DMS53 treated with DMSO at 0.1 percent for 48 hours (cell line): ENCODE measurements at regions not wholly inside any gene's neighbourhood (a gene's known extent, or its start where the extent isn't known, plus 50 kb on each side); places are given as distances from the start of the nearest gene placed in this dataset.

ENCODE experiments used
- DNase-seq: peaks from one replicate; lab custom pipeline; 2025; ENCODE audit not compliant: unreplicated experiment; lab: John Stamatoyannopoulos, UW

DNA sequence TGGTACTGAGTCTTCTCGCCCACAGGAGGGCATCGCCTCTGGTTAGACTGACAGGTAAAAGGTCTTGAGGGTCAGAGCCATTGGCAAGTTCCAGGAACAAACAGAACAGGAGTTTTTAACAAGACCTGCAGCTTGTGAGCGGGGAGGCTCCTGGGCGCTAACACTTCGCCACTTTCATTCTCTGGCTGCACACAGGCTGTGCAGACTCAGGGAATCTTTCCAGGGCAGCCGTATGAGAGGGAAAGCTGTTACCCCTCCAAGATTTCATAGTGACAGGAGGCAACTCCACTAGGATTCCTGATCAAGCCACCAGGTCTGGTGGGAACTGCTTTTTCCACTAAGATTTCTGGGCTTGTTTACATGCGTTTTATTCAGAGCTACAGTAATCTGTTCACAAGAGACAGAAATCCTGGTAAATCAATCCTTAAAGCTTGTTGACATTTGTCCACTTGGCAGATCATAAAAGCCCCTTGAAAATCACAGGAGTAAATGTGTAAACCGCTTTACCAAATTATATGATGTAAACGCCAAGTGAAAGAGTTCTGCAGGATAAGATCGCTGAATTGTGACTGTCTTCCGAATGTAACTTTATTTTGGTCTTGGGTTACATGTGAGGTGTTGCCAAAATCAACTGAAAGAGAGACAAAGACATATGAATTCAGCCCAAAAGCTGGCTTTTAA is 190.6 kb downstream of the MZT1 start:
- no peak for DNase-seq

DNA sequence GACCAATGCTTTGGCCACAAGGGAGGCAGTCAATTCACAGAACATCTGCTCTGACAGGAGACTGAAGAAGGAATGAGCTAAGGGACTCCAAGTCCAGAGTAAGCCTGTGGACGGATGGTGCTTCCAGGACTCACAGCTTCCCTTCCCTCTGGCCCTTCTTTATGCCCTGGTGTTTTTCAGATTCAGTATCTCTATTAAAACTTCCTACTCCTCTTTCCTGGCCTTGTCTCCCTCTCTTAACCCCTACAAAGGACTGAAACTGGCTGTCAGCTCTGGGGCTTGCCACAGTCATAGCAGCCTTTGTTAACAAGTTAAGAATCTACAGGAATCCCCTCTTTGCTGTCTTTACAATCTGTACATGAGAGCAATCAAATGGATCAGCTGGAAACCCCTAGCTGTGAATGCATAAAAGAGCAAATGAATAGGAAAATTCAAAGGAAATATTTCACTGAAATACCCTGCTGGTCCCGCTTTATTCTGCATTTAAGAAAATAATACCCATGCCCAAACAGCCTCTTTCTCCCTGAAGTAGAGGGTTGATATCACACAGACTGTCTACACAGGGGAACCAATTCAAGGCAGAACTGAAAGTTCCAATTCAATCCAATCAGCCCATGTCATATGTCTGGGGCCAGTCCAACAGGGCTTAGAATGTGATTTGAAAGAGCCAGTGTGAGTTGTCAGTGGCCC is 192.3 kb downstream of the MZT1 start:
- no peak for DNase-seq

DNA sequence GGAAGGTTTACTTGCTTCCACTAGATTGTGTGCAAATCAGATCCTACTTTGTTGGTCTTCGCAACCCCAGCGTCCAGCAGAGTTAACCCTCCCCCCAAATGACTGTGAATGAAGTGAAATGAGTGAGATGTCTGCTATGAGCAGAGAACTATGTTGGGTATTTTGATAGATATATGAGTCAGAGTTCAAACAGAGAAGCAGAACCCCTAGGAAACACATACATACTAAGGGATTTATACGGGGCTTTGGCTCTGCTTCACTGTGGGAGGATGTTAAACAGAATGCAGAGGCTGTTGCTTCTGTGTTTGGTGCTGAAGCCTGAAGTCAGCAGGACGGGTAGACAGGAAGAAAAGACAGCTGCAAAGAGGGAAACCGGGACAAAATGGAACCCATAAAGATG is 197.0 kb downstream of the MZT1 start:
- no peak for DNase-seq

DNA sequence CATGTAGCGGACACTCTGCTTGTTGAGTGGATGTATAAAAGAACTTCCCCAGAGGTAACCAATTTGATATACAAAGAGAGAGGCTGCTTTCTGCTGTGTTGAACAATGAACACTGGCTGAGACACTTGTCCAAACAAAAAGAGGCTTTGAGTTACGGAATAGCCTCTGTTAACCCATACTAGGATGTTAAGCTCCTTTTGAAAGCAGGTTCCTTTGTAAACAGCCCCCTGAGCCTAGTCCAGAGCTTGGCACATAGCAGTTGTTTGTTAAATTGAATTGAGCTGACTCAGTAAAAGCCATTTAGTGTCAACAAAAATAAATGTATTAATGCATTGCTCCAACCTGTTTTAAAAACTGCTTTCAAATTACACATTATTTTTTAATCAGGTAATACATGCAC is 200.1 kb downstream of the MZT1 start:
- DNase-seq, result no peak

DNA sequence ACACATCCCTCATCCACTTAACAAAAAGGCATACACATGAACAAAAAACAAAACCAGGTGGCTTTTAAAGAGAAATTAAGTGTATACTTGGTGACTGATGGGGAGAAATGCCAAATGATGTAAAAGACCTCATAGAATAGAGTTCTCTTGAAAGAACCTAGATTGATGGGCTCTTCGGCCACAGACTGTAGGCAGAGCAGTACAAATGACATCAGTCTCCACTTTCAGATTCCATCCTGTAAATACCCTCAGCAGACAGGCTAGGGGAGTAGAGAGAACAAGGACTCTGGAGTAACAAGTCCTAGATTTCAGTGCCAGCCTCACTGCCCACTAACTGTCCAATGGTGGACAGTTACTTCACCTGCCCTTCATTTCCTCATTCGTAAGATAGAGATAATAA is 203.8 kb downstream of the MZT1 start:
- no peak for DNase-seq

DNA sequence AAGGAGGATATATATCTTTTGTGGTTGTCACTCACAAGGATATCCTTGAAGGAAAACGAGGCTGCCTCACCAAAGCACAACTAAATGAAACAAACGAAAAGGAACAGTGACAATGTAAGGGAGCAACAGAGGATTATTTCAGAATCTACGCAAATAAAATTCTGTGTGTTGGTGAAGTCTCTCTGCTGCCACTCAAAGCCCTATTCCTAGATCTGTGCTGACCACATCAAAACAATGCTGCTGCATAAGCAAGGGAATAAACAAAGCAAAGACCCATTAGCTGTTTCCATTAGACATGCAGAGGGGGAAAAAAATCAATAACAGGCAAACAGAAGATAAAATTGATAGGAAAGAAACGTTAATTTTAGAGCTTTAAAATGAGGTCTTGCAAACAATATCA is 204.4 kb downstream of the MZT1 start:
- DNase-seq, result no peak

DNA sequence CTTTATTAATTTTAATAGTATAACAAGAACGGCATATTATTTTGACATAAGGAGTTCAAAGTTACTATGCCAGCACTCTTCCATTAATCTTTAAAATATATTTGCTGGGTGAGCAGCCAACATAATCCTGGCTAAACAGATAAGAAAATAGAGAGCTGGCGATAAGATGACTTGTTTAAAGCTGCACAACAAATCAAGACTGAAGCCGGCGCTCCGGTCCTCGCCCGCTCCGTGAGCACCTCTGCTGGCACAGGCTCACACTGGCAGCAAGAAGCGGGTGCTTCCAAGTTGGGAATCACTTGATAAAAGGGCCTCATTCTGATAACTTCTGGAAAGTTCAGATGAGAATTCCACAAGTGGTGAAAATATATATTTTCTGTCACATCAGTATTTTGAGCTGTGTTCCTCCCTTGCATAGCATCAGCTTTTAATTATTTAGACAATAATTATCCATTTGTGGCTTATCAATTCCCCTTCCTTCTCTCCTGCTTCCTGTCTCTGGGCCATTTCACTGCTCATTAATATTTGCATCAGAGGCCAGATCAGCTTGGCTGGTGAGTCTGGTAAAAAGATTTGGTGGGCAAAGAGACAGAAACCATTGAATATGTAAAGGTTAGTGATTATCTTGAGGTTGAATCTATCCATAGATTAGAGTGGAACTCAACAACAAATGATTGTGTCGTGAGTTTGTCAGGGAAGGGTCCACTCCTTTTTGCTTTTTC is 205.3 kb downstream of the MZT1 start:
- DNase-seq, result no peak

DNA sequence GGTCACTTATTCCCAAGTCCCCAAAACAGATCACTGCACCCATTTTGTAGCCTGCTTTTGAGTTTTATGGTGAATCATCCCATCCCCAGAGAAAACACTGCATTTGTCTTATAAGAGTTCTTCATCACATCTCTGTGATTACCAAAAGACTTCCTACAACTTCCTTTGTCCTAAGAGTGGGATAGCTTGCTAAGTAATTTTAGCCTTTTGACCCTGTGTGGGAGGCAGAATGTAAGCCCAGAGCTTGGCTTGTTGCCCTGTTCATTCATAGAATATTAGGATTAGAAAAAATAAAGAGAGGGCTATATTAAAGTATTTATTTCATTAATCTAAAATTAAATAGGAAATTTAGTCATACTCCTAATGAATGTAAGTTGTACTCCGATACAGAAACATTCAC is 213.3 kb downstream of the MZT1 start:
- DNase-seq, result no peak

DNA sequence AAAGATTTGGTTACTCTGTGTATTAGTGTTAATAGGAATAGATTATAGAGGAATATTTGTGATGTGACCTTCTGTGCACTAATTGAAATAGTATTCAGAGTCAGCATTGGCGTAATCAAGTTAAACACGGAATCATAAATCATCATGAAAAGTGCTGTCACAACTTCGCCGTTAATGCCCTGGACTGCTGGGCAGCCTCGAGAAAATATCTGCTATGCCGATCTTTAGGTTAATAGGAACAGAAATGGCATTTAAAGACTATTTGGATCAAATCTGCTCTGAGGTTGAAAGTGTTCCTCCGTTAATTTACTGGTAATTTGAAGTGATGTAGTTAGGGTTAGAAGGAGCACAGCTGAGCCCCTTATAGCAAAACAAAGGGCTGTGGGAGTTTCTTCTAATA is 219.0 kb downstream of the MZT1 start:
- DNase-seq, result no peak

DNA sequence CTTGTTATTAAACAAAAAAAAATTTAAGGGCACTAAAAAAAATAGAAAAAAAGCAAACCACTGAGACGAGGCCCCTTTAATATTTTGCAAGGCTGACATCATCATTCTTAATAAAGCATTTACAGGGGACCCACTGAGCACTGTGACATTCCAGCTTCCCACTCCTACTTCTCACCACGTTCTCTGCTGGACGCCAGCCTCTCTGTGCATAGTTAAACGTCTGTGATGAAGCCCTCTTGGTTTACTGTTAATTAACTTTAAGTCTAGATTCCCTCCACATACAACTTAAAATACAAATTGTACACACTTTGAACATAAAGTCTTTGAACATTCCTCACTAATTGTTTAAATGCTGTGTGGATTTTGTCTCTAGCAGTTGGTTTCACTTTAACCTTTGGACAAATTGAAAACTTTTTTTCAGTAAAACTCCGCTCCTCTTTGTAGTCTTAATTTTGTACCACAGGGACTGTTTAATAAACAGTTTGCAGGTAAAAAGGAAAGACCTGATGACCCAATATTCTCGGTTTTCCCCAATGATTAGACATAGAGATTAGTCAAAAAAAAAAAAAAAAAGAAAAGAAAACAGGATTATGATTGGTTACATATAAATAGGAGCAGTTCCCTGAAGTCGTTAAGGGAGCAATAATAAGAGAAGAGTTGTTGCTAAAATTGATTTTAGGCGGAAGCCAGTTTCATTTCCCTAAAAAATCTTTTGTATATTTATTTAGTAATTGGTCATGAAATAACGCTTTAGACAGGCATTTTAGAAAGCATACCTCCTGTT is 219.8 kb downstream of the MZT1 start:
- no peak for DNase-seq

DNA sequence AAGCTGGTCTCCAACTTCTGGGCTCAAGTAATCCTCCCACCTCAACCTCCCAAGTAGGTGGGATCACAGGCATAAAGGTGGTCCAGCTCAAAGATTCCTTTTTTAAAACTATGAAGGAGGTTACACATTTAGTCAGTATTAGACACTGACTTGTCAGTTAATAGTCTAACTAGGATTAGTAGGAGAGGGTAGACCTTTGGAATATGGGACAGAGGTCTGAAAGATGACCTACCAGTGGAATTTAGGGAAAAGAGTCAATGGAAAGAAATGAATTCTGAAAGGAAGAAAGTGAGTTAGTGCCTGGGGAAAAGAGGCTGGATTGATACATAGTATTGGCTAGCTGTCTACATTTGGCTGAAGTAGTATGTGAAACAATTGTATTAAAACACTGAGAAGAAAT is 220.7 kb downstream of the MZT1 start:
- no peak for DNase-seq

DNA sequence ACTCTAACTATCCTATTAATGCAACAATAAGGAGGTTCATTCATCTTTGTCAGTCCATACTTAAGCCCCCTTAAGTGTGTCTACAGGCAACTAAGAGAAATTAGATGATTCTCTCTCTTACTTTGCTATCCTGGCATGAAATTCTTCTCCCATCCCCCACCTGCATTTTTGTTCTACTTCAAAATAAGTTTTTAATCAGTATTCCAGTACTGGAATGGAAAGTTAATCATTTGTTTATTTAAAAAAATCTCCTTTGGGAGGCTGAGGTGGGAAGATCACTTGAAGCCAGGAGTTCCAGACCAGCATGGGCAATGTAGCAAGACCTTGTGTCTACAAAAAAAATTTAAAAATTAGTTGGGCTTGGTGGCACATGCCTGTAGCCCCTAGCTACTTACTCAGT is 222.1 kb downstream of the MZT1 start:
- DNase-seq, result no peak

DNA sequence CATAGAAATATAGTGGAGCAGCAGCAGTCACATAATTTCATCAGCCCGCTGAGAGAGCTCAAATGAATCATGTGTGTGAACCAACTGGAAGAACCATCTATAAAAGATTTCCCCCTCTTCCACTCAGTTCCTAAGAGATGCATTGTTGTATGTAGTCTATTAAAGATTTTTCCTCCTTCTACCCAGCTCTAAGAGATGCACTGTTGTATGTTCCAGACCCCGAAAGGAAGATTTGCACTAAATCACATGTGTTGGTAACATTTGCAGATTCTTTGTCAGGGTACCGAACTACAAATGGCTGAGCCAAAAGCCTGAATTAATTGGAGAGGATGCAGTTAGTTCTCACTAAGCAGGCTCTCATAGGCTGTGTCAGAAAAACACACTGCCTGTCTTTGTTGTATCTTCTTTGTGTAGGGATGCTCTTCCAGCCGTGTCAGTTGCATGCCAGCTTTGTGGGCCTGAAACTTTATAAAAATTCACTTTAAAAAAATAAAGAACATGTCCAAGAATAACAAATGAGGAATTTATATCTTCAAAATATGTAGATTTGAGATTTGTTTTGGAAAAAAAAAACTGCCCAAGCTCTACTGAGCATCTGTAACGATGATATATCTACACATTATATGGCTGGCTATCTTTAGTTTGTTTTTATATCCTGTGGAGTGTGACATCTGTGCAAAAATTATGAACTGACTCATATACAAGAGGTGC is 223.1 kb downstream of the MZT1 start:
- DNase-seq, result no peak

DNA sequence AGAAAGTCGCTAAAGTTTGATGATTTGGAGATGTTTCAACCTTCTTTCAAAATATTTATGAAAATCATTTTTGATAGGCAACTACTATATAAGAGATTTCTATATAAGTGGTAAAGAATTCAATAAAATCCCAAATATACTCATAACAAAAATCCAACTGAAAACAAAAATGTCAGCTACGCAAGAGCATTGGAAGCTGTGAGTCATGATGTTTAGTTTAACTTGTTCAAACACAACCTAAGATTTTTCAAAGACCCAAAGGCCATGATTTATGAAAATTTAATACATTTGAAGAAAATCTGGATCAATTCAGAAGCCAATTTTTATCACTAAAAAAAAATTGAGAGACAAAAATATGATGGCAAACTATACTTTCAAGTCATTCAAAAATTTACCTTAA is 226.6 kb downstream of the MZT1 start:
- no peak for DNase-seq

DNA sequence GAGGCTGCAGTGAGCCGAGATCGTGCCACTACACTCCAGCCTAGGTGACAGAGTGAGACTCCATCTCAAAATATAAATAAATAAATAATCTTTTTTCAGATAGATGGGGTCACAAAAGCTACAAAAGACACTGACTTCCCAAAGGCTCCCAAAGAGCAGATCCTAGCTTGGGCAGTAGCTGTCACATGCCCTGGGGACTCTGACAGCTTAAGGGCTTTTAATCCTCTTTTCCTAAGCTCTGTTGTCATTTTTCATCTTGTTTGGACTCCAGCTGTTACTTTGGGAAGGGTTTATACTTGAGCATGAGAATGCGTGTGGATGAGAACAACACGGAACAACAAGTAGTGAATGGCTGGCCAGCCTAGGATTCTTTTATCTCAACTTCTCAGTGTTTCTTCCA is 231.7 kb downstream of the MZT1 start:
- DNase-seq, result no peak

DNA sequence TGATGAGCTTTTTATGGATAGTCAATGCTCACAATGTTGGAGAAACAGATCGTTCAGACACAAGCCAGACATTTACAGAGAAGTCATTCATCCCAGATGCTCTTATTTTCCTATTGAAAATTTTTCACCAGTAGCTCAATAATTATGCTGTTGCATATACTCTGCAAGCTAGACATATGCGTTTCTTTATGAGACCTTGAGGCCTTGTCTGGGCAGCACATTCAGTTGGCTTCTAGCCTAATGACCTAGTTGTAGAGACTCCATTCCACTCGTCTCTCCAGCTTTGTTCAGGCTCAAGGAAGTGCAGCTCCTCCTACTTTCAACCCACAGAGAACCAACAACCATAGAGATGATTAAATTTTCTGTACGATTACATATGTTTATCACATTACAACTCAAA is 237.7 kb downstream of the MZT1 start:
- no peak for DNase-seq

DNA sequence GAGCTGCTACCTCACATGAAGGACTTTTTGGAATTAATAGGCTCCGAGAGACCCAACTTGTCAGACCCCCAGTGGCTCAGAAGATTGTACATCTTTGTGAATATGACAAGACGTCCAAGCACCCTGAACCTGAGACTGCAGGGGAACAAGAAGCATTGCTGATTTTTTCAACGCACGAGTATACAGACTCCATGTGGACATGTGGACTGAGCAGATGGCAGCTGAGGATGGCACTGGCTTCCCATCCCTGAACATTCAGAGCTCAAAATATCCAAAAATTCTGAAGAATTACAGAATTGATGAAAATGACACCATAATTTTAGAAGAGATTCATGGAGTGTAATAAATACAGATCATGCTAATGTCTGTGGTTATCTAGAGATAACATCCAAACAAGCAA is 254.1 kb downstream of the MZT1 start:
- no peak for DNase-seq

DNA sequence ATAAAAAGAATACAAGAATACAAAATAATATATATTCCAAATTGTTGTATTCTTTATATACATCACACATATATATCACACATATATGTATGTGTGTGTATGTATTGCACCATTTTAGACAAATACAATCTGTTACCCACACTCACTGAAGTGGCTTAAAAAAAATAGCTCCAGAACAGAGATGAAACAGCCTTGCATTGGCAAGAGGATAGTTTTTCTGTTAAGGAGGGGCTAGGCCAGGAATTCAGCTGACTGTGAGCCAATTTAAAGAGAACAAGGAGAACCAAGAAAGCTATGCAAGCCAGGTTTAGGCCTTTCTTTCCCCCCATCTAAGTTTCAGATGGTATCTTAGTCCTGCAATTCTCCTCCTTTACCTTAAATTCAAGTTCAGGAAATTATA is 257.5 kb downstream of the MZT1 start:
- DNase-seq, result no peak

DNA sequence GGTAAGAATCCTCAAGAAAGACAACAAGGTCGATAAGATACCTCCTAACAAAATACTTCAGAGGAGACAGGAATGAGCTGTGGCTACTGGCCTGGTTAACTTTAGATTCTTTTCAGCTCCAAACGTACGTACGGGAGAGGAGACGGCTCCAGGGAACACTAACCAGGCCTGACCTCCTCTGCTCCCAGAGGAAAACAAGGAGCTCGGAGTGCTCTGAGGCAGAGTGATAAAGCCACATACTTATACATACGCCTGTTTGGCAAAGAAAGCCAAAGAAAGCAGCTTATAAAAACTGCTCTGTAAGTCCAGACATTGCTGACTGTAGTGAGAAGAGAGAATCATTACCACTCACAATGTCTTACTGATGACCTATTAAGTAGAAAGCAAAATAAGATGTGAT is 263.9 kb downstream of the MZT1 start:
- no peak for DNase-seq

DNA sequence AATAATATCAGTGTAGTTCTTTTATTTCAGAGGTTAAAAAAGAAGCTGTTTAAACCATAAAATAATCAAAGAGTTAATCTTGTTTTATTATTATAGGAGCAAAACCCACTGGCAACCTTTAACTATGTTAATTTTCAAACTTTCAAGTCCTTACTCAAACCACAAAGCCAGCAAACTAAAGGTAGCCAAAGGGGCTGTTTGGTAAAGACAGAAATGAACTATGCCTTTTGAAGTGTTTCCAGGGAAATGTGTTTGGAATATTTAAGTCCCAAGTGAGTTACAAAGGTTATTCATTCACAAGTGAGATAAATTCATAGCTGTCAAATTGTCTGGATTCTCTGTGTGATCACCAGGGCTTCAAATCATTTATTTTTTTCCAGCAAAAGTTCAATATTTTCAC is 264.7 kb downstream of the MZT1 start:
- DNase-seq, result no peak

DNA sequence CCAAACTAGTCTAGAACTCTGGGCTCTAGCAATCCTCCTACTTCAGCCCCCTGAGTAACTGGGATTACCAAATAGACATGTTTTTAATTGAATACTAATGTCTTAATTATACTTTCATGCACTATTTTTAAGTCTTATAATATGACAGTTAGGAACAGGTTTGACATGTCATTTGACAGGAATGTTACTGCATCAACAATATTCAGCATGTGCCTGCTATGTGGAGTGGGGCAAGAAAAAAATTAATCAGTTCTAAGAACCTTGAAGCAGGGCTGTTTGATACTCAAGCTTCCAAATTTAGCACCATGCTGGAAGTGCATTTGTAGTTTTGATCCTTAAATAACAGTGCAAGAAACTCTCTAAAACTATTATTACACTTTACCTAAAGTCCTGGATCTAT is 265.3 kb downstream of the MZT1 start:
- no peak for DNase-seq
